Activated T-helper 17 cell treated with anti-CD3 and anti-CD28 coated beads, Interleukin-2, amount 50 U/mL, for 72 hours (primary cell): ENCODE measurements at regions not wholly inside any gene's neighbourhood (a gene's known extent, or its start where the extent isn't known, plus 50 kb on each side); places are given as distances from the start of the nearest gene placed in this dataset.

Source experiments
- ATAC-seq: fragments of 150-1000 bp; cut with Tn5 transposase; replicated peaks from 2 replicates; pipeline ENCODE4 v1.10.0; 2021; ENCODE audit warnings: mild to moderate bottlenecking, moderate library complexity
- H3K27ac Mint-ChIP-seq: one replicate; pipeline ENCODE4 v1.8.0; 2022; ENCODE audit warnings: mixed read lengths
- H3K27me3 Mint-ChIP-seq: one replicate; pipeline ENCODE4 v1.8.0; 2022; ENCODE audit warnings: mixed read lengths
- H3K36me3 Mint-ChIP-seq: one replicate; pipeline ENCODE4 v1.8.0; 2022; ENCODE audit warnings: low read depth, mild to moderate bottlenecking, mixed read lengths
- H3K4me1 Mint-ChIP-seq: one replicate; pipeline ENCODE4 v1.8.0; 2022; ENCODE audit warnings: mixed read lengths
- H3K4me3 Mint-ChIP-seq: one replicate; pipeline ENCODE4 v1.8.0; 2022; ENCODE audit warnings: mild to moderate bottlenecking, mixed read lengths
- H3K9me3 Mint-ChIP-seq: one replicate; pipeline ENCODE4 v1.8.0; 2022; ENCODE audit warnings: mixed read lengths

DNA sequence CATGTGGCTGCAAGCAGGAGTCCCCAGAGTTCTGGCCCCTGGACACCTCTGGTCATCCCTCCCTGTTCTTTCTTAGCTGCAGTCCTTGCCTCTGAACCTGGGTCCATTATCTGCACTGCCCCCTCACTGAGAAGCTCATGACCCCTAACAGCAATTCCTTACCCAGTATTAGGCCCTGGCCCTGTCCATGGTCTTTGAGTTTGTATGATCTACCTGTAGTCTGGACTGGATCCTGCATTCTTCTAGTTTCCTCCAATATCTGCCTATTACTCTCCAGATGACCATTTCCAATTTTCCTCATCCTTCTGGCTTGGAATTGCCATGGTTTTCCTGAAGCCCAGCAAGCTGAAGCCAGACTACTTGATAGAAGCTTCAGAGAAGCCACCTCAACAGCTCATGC is 302.4 kb upstream of the HS6ST1 start:
- ATAC-seq: no peak
- no peaks in the 10 kb centered on the region for H3K27me3 Mint-ChIP-seq
- H3K4me1 Mint-ChIP-seq: peaks cover 6% of the 10 kb centered on the region
- H3K36me3 Mint-ChIP-seq: no peaks in the 10 kb centered on the region
- no peak overlapping the region for H3K27ac Mint-ChIP-seq
- H3K9me3 Mint-ChIP-seq: no peaks in the 10 kb centered on the region
- no peak overlapping the region for H3K4me3 Mint-ChIP-seq

DNA sequence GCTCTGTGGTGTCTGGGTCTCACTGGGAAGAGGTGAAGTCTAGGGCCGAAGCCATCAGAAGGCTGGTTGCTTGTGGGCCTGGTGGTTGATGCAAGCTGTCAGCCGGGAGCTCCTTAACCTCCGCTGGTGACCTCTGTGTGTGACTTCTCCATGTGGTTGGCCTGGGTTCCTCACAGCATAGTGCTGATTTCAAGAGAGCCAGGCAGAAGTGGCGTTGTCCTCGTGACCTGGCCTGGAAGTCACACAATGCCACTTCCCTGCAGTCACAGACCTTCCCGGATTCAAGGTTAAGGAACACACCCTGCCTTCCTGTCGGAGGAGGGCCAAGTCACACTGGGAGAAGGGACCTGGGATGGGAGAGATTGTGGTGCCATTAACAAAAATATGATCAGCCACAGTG is 303.7 kb upstream of the HS6ST1 start:
- Mint-ChIP-seq H3K9me3 (no peaks in the 10 kb centered on the region), H3K27ac (no peak overlapping the region), H3K27me3 (no peaks in the 10 kb centered on the region), H3K36me3 (no peaks in the 10 kb centered on the region), H3K4me3 (no peak overlapping the region), H3K4me1 (peaks cover 6% of the 10 kb centered on the region)
- ATAC-seq: no peak

DNA sequence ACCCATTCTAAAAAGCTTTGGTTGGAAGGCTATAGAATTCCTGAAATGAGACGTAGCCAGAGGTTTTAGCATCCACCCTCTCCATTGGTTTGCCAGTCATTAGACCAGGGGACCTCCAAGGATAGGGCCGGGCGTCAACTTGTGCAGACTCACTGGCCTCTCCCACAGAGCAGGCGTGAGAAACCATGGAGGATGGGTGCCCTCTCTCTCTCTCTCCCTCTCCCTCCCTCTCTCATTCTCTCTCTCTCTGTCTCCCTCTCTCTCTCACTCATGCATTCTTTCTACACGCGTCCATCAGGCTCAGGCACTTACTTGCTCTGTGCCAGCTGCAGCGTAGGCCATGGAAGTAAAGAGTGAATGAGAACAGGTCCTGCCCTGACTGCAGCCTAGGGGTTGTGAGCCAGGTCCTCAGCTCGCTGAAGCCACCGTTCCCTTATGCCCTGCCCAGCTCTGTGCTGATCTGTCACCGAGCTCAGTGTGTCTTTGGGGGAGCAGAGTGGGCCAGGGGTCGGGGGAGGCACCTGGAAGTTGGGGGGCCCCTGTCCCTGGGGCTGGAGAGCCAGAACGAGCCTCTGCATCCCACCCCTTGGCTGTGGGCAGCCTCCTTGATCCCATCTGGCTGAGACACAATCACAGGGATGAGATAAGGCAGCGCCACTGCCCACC is 304.4 kb upstream of the HS6ST1 start:
- Mint-ChIP-seq H3K27me3 (no peaks in the 10 kb centered on the region), H3K4me1 (peaks cover 6% of the 10 kb centered on the region), H3K27ac (no peak overlapping the region), H3K36me3 (no peaks in the 10 kb centered on the region), H3K9me3 (no peaks in the 10 kb centered on the region), H3K4me3 (no peak overlapping the region)
- ATAC-seq: no peak

DNA sequence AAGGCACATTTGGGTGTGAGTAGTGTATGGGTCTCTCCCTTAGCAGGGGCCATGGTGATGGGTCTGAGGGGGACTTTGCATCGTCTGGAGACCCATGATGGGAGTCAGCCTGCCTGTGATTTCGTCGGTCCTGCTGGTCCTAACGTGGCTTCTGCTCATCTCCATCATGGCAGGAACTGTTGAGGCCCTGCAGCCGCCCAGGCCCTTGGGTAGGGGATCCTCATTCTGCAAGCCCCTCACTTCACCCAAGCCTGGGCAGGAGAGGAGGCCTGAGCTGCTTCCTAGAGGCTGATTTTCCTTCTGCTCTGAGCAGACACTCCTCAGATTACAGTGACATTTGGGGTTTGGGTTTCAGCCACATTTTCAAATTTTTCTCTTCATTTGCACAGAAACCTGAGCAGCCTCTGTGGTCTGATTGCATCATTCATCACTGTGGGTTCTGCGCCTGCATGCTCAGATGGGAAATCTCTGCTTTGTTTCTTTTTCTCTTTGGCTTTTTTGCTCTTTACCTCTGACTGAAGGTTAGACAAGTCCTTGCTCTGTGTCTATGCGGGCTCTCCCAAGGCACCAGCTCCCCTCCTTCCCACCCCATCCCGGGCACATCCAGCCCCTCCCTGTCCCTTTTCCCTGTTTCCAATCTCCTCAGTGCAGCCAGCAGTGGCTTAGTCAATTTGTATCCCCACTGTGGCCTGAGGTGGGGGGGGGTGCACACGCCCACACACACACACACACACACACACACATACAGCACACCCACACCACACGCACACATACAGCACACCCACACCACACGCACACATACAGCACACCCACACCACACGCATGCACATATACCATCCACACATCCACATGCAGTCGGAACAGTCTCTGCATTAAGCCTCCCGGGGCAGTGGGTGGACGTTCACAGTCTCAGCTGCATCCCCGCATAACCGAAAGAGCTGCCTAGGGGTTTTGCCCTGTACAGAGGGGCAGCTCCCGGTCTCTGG is 305.4 kb upstream of the HS6ST1 start:
- Mint-ChIP-seq H3K36me3 (no peaks in the 10 kb centered on the region), H3K27ac (no peak overlapping the region), H3K4me1 (peaks cover 6% of the 10 kb centered on the region), H3K27me3 (no peaks in the 10 kb centered on the region), H3K4me3 (no peak overlapping the region), H3K9me3 (no peaks in the 10 kb centered on the region)
- peak; percentile 42 for ATAC-seq

DNA sequence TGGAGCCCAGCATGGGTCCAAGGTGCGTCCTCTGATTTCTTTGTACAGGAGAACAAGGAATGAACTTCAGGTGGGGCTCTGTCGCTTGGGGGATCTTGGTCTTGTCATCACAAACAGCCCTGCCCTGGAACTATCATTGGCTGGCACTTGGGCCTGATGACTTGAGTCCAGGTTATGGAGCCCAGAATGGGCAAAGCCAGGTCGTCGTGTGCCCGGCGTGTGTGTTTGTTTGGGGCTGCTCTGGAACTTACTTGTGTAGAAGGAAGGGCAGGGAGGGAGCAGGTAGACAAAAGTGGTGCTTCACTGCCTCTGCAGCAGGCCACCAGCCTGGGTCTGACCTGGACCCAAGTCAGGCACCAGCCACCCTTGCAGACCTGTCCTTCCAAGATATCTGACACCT is 306.3 kb upstream of the HS6ST1 start:
- no peak for ATAC-seq
- Mint-ChIP-seq H3K27me3 (no peaks in the 10 kb centered on the region), H3K4me1 (peaks cover 6% of the 10 kb centered on the region), H3K4me3 (no peak overlapping the region), H3K27ac (no peak overlapping the region), H3K36me3 (no peaks in the 10 kb centered on the region), H3K9me3 (no peaks in the 10 kb centered on the region)

DNA sequence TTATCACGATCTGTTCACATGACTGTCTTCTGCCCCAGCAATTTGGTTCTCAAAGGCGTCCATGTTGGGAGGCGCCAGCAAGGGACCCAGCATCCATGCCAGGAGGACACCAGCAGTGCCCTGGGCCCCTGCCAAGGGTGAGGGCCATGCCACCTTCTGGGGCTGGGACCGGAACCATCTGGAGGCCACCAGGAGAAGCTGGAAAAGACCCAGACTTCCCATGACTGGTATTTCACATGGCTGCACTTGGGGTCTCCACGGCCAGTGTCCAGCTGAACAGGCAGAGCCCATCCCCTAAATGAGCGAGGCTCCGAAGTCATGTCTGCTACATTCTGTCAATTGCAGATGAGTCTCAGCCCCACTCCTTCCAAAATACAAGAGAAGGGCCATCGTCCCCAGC is 306.8 kb upstream of the HS6ST1 start:
- peaks cover 6% of the 10 kb centered on the region for H3K4me1 Mint-ChIP-seq
- H3K36me3 Mint-ChIP-seq: no peaks in the 10 kb centered on the region
- ATAC-seq: no peak
- H3K4me3 Mint-ChIP-seq: no peak overlapping the region
- H3K27me3 Mint-ChIP-seq: no peaks in the 10 kb centered on the region
- H3K9me3 Mint-ChIP-seq: no peaks in the 10 kb centered on the region
- no peak overlapping the region for H3K27ac Mint-ChIP-seq

DNA sequence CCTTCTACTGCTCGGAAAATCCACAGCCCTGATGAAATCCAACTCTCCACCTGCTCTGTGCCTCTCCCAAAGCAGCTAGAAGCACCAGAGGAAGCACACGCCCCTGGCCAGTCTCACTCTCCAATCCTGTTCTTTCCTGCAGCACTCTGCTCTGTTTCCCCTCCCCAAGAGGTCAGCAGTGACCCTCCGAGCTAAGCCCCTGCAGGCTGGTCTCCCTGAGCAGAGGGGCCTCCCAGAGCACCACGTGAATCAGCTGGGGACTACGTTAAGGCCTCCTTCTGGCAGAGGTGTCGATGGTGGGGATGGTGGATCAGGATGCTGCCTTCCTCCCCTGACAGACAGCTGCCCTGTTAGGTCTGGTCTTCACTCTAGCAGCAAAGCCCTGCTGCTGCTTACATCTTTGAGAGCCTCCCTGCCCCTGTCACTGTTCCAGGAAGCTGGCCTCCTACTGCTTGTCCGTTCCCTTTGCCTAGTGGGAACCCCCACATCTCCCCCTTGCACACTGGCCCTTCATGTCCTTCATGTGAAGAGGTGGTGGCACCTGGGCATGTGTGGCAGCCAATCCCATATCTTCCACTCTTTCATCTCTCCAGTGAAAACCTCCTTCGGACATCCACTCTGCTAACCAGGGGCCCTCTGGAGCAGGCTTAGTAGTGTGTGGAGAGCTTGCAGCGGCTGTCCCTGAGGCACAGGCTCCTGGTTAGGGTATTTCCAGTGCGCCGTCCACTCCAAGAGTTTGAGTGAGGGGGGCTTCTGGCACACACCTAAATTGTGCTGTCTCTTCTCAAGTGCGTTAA is 307.5 kb upstream of the HS6ST1 start:
- ATAC-seq: no peak
- Mint-ChIP-seq H3K27ac (no peak overlapping the region), H3K9me3 (no peaks in the 10 kb centered on the region), H3K36me3 (no peaks in the 10 kb centered on the region), H3K27me3 (no peaks in the 10 kb centered on the region), H3K4me1 (peaks cover 6% of the 10 kb centered on the region), H3K4me3 (no peak overlapping the region)

DNA sequence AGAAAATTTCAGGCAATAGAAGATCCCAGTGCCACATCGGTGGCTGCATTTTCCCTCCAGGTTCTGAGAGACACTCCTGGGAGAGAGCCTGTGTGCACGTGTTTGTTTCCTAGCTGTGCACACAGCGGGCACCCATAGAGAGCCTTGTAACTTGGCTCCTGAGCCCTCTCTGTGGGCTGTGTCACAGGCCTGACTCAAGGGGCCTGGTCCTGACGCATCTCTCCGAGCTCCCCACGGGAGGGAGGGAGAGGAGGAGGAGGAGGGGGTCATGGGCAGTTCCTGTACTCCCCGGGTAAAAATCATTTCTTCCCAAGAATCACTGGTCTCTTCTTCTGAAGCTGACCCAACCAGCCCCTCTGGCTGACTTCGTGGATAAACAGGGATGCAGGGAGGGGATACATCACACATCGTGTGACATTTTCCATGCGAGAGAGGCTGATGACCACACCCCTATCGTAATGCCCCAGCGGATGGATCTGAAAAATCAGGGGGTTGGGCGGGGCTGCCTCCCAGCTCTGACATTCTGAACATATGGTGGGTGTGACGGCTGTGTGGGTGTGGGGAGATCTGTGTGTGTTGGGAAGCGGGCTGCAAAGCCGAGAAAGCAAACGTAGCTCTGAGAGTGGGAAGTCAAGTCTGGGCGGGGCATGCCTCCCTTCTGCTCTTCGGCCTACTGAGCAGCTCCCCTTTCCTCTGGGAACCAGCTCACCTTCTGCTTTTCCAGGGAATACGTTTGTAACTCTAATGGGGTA is 308.3 kb upstream of the HS6ST1 start:
- Mint-ChIP-seq H3K4me1 (peaks cover 6% of the 10 kb centered on the region), H3K4me3 (no peak overlapping the region), H3K36me3 (no peaks in the 10 kb centered on the region), H3K9me3 (no peaks in the 10 kb centered on the region), H3K27me3 (peaks cover 2% of the 10 kb centered on the region), H3K27ac (no peak overlapping the region)
- ATAC-seq: no peak

DNA sequence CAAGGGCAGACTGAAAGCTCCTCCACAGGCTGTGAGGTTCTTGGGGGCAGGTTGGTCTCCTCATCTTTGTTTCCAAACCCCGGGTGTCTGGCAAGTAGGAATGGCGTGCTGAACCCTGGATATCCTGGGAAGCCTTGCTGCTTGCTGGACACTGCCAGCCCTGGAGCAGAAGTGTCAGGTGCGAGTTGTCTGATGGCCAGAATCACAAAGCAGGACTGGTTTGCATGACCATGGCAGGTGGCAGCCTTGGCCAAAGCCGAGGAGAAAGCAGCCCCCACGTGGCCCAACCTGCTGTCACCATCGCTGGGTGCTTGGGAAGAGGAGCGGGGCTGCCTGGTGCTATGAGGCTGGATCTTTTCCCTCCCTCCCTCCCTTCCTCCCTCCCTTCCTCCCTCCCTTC is 309.5 kb upstream of the HS6ST1 start:
- Mint-ChIP-seq H3K36me3 (no peaks in the 10 kb centered on the region), H3K9me3 (no peaks in the 10 kb centered on the region), H3K27ac (no peak overlapping the region), H3K27me3 (peaks cover 7% of the 10 kb centered on the region), H3K4me3 (no peak overlapping the region), H3K4me1 (peaks cover 6% of the 10 kb centered on the region)
- no peak for ATAC-seq

DNA sequence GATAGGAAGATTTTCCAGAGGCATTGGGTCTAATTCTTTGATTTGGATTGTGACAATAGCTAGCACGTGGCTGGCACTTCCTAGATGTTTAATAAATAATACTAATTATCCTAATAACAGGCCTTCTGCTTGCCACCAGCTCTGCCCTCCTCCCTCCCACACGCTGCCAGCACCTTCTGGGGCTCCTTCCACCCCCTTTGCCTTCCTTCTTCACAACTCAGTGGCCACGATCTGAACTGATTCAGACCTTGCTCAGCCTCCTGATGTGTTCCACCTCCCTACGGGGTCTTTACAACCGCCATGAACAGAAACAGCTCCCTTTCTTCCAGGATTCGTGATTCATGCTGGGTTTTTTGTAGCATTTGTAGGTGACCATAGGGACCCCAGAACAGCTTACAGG is 310.3 kb upstream of the HS6ST1 start:
- Mint-ChIP-seq H3K27ac (no peak overlapping the region), H3K4me3 (no peak overlapping the region), H3K9me3 (no peaks in the 10 kb centered on the region), H3K36me3 (no peaks in the 10 kb centered on the region), H3K4me1 (peaks cover 6% of the 10 kb centered on the region), H3K27me3 (peaks cover 7% of the 10 kb centered on the region)
- no peak for ATAC-seq

DNA sequence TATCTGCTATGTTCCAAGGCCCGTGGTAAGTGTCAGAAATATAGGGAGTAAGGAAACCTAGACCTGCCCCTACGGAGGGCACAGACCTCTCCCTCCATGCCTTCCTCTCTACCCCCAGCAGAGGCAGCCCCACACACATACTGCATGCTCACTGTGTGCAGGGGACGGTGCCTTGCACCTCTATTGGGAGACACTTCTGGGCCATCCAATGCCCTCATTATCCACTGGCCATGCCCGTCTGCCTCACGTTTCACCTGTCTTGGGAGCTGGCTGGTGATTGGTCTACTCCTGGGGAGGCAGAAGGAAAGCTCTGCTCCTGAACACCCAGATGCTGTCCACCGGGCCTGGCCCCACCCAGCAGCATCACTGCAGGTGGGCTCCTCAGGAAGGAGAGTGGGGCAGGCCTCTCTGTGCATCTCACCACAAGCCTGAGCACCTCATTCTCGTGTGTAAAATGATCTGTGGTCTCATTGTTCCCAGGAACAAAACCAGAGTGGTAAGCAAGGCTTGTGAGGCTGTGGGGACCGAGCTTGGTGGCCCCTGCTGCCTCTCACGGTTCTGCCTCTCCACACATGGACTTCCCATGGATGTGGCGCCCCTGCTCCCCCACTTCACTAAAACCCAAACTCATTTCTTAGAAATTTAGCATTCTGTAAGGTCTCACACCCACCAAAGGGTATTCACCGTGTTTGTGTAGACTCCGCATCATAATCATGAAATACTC is 312.5 kb upstream of the HS6ST1 start:
- no peak overlapping the region for H3K27ac Mint-ChIP-seq
- H3K4me1 Mint-ChIP-seq: no peaks in the 10 kb centered on the region
- H3K27me3 Mint-ChIP-seq: peaks cover 7% of the 10 kb centered on the region
- ATAC-seq: no peak
- no peaks in the 10 kb centered on the region for H3K9me3 Mint-ChIP-seq
- H3K4me3 Mint-ChIP-seq: no peak overlapping the region
- H3K36me3 Mint-ChIP-seq: no peaks in the 10 kb centered on the region

DNA sequence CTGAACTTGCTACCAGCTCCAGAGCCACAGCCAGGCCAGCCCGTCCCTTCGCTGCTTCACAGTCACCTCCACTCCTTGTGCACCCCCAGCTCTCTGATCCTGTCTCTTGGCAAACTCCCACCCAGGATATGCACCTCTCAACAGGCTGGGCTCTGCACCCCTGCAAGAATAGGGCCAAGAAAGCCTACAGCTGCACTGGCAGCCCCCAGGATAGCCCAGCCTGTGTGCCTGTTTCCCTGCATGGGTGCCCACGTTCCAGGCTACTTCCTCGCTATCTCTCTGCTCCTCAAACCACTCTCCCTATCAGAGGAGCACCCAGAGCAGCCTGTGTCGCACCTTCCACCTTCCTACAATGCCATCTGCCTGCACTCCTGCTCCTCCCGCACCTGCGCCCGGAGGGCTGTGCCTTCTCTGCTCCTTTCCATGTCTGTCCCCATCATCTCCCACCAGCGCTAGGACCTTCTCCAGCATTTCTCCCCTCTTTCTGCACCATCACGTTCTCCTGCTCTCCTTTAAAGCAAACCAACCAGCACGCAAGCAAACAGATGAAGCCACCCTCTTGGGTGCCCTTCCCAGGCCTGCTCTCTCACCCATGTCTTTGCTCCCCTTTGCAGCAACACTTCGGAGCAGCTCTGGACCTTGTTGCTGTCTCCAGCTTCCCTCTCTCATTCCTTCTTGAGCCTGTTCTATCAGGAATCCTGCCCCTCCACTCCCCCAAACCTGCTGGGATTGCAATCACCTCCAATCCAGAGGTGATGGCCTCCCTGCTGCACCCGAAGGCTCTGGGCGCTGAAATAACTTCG is 313.2 kb upstream of the HS6ST1 start:
- Mint-ChIP-seq H3K27ac (no peak overlapping the region), H3K4me3 (no peak overlapping the region), H3K9me3 (no peaks in the 10 kb centered on the region), H3K36me3 (no peaks in the 10 kb centered on the region), H3K4me1 (no peaks in the 10 kb centered on the region), H3K27me3 (peaks cover 7% of the 10 kb centered on the region)
- ATAC-seq: no peak

DNA sequence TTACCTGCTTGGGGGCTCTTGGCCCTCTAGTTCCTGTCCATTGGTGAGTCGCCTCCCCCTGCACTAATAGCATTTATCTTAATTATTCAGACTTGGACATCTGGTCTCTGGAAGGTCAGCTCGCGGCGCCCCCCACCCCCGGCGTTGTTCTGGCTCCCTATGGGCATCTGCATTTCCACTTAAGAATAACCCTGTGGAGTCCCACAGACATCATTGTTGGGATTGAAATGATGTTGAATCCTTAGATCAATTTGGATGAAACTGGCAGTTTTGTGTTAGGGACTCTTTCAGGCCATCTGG is 313.8 kb upstream of the HS6ST1 start:
- Mint-ChIP-seq H3K27me3 (peaks cover 7% of the 10 kb centered on the region), H3K27ac (no peak overlapping the region)

More for the DNA sequence above, 313.8 kb upstream of the HS6ST1 start:
- no peak for ATAC-seq
- Mint-ChIP-seq H3K4me1 (no peaks in the 10 kb centered on the region), H3K4me3 (no peak overlapping the region), H3K9me3 (no peaks in the 10 kb centered on the region), H3K36me3 (no peaks in the 10 kb centered on the region)
